NCI-H1092 (cell line): ENCODE measurements at regions not wholly inside any gene's neighbourhood (a gene's known extent, or its start where the extent isn't known, plus 50 kb on each side); places are given as distances from the start of the nearest gene placed in this dataset.

ENCODE experiments used
- DNase-seq: peaks from one replicate; lab custom pipeline; 2025; lab: John Stamatoyannopoulos, UW

DNA sequence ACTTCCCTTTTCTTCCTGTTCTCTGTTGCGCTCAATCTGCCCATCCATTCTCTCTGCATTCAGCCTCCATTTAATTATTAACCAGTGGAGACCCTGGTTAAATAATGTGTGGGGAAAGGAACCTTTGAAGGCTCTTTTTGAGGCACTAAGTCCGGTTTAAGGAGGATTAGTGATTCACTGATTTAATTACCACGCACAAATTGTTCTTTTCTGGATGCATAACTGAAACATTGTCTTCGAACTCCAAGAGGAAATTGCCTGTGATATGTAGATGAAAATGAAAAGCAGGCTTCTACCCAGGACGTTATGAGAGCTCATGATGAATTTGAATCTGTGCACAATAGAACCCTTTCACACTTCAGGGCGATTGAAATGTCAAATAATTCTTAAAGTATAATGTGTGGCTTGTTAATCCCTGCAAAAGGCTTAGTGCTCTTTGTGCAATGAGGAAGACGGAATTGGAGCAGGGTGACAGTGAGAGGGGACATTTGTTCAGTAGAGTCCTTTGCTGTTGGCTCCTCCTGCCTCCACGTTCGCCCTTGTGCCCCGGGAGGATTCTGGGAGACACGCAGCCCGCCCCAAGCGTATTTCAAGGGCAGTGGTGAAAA lies 51.1 kb upstream of the ZNF236 start:
- DNase-seq: no peak

DNA sequence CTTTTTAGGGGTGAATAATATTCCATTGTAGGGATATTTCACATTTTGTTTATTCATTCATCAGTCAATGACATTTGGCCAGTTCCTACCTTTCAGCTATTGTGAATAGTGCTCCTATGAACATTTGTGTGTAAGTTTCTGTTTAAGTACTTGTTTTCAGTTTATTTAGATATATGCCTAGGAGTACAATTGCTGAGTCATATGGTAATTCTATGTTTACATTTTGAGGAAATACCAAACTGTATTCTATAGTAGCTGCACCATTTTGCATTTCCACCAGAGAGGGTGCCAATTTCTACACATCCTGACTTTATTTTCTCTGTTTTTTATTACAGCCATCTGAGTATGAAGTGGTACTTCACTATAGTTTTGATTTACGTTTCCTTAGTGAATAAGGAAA lies 54.4 kb upstream of the ZNF236 start:
- DNase-seq: no peak

DNA sequence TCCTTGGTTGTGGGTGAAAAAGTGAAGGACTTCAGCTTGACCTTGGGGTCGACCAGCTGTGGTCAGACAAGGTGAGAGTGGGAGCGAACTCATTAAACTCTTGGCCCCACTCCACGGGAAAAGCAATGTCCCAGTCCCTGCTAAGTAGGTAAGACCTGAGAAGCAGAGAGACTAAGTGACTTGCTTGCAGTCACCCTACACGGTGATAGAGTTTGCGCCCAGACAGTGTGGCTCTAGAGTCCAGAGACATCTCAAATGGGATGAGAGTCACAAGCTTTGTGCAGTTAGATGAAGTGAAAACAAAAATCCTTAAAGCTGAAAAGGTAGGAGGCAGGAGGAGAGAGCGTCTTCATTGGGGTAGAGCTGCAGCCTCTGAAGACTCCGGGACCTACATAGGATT lies 55.9 kb upstream of the ZNF236 start:
- no peak for DNase-seq

DNA sequence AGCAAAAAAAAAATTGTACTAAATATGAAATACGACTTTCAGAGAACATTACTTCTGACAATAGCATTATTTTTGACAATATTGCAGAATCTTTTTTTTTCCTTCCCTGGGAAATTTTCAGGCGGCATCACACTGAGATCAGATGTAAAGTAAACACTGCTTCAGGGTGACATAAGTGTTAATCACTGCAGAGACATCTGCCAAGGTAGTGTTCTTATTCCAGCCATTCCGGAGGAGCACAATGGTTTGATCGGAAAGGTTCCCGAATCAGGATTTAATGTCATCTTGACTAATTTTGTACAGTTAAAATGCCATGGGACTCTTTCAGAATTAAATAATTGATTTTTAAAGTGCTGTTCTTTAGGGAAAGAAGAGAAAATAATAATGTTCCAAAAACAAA lies 56.7 kb upstream of the ZNF236 start:
- peak; percentile 24 for DNase-seq

DNA sequence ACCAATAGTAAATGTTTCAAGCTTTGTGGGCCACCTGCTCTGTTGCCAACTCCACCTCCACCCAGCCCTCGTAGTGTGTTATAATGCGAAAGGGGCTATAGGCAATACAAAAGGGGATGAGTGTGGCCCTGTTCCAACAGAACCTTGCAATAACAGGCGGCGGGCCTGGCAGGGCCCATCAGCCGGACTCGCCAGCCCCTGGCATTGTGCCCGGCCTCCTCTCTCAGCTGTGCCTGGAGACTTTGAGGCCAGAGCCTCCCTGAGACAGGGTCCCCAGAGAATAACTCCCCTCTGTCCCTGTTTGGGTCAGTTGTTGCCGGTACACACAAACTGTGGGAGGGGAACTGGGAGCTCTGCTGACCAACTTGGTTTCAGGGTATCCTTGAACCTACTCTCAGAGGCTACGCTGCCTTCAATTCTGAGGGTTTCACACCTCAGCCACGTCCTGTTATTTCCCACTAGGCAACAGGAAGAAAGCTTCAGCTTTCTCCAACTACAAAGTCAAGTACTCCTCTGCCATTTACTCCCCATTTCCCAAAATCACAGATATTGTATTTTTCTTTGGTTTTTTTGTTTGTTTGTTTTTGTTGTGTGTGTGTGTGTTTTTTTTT lies 58.0 kb upstream of the ZNF236 start:
- peak; percentile 92 for DNase-seq

DNA sequence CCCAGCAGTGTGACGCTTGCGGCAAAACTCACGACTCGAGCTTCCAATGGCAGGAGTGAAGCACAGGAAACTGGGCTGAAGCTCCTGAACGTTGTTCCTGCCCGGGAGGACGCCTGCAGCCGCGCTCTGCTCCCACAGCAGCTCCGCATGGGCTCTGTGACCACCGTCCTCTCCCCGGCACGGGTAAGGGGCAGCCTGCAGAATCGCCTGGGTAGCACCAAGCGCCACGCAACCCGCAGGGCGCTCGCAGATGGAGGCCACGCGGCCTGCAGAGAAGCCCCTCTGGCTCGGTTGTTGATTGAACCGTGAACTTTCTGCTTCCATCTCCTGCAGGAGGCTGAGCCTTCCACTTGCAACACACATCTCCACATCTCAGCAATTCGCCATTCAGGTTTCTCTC lies 63.3 kb upstream of the ZNF236 start:
- DNase-seq: no peak

DNA sequence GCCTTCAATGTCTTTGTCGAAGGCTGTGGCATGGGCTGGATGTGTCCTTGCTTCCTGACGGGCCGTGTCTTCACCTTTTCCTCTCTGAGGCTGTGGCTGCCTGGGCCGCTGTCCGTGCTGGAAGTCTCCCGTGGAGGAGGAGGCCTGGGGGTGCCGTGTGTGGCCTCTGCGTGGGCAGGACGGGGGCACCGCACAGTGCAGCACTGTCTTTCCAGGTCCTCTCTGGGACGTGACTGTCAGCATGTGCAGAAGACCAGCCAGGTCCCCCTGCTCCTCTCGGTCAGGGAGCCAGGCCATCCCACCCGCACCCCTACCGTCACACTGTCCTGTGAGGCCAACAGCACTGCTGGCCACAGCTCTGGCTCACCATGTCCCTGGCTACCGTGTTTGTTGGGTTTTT lies 64.4 kb upstream of the ZNF236 start:
- DNase-seq: no peak

DNA sequence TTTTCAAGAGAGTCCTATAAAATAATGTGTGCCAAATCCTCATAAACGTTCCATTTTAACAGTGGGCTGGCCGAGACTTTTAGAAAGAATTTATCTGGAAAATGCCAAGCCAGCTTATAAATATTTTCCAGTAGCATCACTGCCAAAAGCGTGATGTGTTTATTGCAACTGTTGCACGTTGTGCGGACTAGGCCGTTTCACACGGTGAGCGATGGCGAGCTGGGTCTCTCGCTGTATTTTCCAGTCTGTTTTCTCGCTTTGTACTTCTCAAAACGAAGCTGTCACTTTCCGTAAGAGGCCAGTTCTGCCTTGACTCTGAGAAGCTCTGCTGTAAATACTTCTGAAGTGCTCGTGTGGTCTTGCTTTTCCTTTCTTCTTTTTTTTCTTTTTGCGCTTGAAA lies 65.0 kb upstream of the ZNF236 start:
- DNase-seq: no peak

DNA sequence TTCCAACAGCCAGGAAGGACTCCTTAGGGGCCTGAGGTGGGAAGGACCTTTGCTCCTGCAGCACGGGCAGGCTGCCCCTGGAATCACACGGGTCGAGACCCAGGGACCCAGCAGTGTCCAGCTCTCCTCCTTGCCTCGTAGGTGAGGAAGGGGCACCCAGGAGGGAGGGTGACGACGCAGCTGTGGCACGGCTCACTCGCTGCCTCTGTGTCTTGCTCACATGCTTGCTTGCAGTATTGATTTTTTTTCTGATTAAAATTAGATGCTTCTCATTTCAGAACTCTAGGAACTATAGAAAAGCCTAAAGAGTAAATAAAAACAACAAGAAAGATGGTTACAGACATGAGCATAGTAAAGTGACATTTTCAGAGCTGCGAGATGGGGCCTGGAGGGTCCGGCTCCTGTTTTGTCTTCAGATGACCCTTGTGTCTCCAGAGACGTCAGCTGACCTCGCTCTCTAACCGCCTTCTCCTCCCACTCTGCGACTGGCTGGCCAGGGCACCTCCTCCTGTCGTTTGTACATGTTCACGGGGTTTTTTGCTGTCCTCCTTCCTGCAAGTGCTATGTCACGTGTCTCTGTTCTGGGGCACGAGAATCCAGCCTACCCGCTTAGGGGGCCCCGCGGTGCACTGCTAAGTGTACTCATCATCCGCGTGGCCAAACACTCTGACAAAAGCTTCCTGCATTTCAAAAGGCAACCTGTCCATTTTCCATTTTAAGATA lies 65.7 kb upstream of the ZNF236 start:
- no peak for DNase-seq

DNA sequence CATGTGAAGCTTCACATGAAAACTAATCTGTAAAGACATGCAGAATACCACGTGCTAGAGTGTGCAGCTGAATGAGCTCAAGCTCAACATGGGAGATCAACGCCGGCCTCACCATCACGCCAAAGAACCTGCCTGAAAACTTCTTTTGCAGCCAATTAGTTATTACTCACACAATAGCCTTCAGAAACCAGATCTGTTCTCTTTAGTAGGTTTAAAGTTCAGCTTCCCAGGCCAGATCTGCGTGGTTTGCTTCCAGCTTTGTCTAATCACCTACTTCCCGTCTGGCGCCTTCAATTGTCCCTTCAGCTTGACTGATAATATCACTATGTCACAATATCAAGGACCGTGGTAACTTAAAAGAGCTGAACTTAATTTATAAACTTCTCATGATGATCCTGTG lies 68.0 kb upstream of the ZNF236 start:
- no peak for DNase-seq

DNA sequence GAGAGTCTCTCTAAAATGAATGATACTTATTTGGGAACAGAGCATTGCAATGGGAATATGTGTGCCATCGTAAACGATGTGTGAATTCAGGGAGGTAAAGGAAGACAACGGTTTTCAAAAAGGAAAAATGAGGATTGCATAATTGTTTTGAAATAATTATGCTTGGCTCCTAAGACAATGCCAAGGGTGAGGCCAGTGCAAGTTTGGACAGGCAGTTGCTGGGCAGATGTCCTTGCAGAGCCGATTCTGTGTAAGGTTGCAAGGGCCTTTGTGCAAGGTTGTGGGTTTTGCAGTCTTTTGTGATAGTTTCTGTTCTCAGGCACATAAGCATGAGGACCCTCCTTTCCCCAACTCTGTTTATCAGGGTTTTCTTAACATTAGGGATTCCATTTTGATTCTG lies 70.0 kb upstream of the ZNF236 start:
- DNase-seq: no peak

DNA sequence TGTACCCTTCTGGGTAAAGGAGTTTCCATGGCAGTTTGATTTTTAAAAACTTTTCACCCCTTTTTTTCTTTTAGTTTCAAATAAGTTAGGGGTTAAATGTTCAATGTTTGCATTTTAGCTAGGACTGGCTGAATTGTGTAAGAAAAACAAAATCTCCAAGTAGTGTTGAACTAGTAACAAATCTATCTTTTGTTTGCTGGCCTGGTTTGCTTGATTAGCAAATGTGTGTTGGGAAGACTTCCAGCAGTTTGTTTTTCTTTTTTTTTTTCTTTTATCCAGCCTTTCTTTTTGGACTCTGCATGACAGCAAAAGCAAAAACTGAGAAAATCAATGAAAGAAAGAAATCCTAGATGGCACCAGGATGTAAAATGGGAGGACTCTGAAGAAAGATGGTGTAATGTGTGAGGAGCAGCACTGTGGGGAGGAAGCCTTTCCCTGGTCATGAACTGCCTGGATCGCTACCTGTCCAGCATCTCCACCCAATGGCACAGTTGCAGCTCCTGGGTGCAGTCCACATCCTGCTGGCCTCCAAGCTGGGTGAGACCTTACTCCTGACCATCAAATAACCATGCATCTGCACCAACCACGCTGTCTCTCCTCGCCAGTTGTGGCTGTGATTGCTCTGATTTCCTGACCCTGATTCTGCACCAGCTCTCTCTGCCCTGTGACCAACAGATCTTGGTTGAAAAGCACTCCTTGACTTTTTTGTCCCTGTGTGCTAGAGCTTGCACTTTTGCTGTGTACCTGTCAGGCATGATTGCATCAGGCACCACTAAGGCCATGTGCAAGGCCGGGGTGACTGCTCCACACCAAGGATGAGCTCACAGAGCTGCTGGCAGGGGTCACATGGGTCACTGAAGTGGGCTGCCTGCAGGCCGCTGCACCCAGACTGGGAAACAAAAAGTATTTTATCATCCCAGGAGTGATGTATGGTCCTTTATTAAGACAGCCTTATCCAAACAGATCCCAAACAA lies 71.2 kb upstream of the ZNF236 start:
- DNase-seq: no peak

DNA sequence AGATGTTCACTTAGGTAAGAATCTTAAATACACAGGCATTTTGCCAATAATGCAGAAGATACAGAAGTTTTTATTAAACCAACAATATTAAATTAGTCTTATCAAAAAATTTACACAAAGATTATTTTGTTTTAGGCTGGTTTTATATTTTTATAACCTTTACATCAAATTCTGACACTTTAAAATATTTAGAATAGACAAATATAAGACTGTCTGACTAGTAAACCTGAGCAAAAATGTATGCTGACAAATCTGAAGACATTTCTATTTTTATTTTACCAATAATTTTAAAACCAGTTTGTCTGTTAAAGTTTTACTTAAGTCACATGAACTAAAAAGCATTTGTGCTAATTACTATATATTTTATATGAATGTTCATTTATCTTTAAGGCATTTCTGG lies 72.1 kb upstream of the ZNF236 start:
- DNase-seq: no peak

DNA sequence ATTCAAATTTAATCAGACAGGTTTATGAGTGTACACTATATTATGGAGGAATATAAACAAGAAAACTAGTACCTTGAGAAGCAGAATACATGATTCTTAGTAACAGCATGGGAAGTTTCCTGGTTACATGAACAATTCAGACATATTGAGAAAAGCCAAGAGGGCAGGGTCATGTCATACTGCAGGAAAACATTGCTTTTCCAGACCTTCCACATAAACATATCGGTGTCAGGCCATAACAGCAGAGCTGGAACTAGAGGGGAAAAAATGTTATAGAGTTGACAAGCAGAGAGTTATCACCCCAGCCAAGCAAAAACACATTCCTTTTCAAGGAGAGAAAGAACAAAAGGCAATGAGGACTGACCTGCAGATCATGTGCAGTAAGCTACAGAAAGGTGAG lies 74.7 kb upstream of the ZNF236 start:
- no peak for DNase-seq

DNA sequence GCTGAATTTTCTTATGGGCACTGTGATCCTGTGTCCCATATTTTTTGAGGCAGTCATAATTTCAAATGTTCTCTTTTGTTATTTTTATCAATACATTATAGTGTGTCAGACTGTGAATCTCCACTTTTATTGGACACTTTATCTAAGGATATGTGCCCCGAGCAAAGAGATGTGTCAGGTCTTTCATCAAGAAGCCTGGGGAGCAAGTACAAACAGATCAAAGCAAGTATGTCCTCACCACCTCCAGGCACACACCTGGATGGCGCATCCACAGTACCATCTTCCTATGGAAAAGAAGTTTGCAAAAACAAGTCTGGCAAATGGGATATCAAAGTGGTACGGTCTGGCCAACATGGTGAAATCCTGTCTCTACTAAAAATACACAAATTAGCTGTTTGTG lies 81.0 kb upstream of the ZNF236 start:
- no peak for DNase-seq

DNA sequence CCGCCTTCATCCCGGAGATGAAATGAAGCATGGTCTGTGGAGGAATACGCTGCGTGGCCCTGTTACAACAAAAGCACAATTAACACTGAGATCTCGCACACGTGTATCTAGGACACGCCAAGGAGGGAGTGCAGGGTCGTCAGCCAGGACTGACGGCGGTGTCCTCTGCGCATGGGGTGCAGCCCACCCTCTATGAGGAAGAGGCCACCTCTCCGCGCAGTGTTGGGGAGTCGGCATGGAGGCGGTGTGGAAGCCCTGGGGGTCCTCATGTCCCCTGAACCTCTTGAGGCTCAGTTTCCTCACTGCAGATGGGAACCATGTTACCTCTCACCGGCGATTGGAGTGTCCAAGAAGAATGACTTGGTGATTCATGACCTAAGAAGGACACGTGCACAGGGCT lies 86.0 kb upstream of the ZNF236 start:
- DNase-seq: no peak

DNA sequence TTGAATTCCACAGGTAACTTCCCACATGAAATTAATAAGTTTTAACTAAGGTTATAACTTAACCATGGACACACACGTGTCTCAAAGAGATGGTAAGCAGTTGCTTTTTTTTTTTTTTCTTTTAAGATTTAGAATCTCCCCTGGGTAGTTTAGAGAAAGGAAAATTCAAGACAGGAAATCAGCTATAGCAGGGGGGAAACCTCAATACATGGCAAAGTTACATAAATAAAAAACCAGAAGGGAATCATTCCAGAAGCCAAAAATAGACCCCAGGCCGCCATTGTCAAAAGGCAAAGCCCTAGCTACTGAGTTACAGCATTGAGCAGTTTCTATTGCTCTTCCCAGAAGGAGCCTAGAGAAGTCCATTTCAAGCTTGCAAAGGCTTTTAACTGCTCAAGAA lies 91.5 kb upstream of the ZNF236 start:
- no peak for DNase-seq

DNA sequence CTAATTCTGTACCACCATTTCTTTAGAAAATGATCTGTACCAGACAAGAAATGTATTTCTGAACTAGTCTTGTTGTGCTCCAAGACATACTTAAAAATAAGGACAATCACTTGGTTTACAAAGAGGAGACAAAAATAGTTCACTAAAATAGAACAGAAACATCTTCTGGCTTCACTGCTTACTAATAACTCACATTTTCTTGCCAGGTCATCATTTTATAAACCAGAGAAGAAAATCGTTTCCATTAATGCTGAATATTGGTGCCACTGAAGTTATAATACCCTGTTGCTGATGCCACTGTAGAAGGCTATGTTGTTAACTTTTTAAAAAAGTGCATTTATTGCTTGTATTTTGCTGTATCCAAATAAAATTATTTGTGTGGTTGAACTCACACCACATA lies 94.8 kb upstream of the ZNF236 start:
- DNase-seq: no peak

DNA sequence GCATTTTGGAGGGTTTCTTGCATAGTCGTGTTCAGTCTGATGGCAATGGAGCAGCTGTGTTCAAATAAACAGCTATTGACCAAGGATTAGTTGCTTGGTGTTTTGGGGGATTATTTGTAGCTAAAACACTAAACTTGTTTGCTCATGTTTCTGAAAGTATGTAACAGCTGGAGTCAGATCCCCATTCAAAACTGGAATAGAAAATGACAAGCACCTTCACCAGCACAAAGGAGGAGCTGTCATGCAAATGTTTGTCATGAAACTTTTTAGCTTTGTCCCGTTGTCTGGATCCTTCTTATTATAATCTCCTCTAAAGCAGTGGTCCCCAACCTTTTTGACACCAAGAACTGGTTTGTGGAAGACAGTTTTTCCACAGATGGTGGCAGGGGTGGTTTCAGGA lies 96.9 kb upstream of the ZNF236 start:
- DNase-seq: no peak

DNA sequence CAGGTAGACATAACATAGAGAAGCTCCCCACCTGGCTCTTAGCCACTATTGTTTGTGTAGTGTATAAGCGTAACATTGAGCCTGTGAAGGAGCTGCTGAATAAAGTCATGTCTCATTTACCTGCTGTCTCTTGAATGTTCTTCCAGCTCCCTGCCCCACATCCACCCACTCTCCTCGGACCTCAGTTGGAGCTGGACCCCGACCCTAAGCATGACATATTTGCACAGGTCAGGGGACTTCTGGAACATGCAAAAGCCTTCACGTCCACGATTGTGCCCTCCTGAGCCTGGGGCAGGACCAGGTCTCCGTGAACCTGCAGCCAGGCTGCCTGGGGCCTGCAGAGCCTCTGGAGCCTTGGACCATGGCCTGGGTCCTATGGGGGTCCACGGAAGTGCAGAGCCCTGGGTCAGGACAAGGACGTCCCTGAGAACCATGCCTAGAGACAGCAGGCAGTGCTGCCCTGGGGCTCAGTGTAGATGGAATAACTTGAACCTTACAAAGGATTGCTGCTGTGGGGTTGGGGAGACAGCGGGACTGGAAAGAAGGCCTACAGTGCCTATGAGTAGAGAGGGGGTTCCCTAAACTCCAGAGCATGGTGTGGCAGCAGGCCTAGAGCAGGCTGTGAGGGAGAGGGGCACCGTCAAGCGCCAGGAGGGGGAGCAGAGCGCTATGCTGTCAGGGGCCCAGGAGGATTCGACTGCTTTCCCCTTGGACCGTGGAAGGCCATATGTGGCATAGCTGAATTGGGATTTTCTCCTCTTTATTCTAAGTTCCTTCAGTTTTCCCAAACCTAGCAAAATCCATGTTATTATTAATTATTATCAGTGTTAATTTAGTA lies 99.9 kb upstream of the ZNF236 start:
- DNase-seq: no peak

DNA sequence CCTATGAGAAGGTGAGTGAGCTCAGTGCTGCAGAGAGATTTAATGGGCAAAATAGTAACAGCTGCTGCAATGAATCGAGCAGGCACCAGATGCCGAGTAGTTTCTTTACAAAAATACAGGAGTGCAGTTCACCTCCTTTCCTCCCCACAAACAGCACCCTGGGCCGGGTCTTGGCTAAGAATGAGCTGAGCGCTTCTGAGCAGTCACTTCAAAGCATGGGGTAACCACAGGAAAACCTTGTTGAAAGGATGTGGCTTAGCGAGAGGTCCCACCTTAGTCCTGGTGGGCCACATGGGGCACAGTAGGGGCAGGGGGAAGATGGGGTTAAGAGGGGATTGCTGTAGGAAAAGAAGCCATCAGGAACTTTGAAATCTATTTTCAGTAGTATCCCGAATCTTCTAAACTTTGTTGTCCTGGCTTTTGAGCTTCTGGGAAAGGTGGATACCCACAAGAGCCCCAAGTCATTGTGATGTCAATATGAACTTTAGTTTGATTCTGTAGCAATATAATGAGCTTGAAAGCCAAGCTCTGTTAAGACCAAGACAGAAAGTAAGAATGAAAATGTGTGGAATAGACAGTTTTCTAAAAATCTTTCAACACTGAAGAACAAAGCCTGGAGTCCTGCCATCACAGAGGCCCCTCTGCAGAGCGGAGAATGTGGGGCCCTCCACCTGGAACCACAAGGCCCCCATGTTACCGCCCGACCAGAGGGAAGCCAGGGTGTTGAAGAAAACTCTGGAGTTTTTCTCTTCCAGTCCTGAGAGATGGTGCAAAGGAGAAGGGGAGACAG lies 101.0 kb upstream of the ZNF236 start:
- DNase-seq: no peak
